Aorta (tissue), 5 donors: ENCODE measurements at regions not wholly inside any gene's neighbourhood (a gene's known extent, or its start where the extent isn't known, plus 50 kb on each side); places are given as distances from the start of the nearest gene placed in this dataset.

Experiments
- ATAC-seq: fragments of 200-7000 bp; cut with Tn5 transposase; one replicate; pipeline ENCODE4 v1.9.1; 2022; ENCODE audit warnings: moderate library complexity; ENCODE audit not compliant: low FRiP score
- DNase-seq, 2 donors: peaks; one replicate each; pipeline ENCODE4 v3.0.0-alpha.2; 2020
- H3K27ac ChIP-seq, 2 donors: one replicate each; pipeline ENCODE4 v1.5.1; 2013; ENCODE audit warnings: low read length in 2 of 2, mild to moderate bottlenecking in 2 of 2, moderate library complexity in 2 of 2, control low read depth in 1 of 2, inconsistent platforms in 1 of 2, low read depth in 1 of 2
- H3K27me3 ChIP-seq, 2 donors: one replicate each; pipeline ENCODE4 v1.6.1; 2013; ENCODE audit warnings: control low read depth in 1 of 2, low read length in 1 of 2, mild to moderate bottlenecking in 1 of 2, moderate library complexity in 1 of 2; ENCODE audit not compliant: insufficient read depth in 2 of 2, control insufficient read depth in 1 of 2
- H3K36me3 ChIP-seq, 2 donors: one replicate each; pipeline ENCODE4 v1.6.1; 2013; ENCODE audit warnings: control low read depth in 1 of 2, low read length in 1 of 2, mild to moderate bottlenecking in 1 of 2; ENCODE audit not compliant: insufficient read depth in 2 of 2, control insufficient read depth in 1 of 2
- H3K4me1 ChIP-seq, 2 donors: one replicate each; pipeline ENCODE4 v1.6.1; 2013; ENCODE audit warnings: low read length in 2 of 2, control low read depth in 1 of 2, mild to moderate bottlenecking in 1 of 2, moderate library complexity in 1 of 2; ENCODE audit not compliant: insufficient read depth in 2 of 2, control insufficient read depth in 1 of 2
- H3K4me3 ChIP-seq, 2 donors: one replicate each; pipeline ENCODE4 v1.5.1; 2013; ENCODE audit warnings: low read length in 2 of 2, control low read depth in 1 of 2, mild to moderate bottlenecking in 1 of 2
- H3K9me3 ChIP-seq: one replicate; pipeline ENCODE4 v1.6.1; 2013; ENCODE audit warnings: mild to moderate bottlenecking, low read length; ENCODE audit not compliant: control insufficient read depth
- WGBS, 2 donors: extraction: QIAGEN DNeasy Blood & Tissue Kit; methylation state at CpG; one replicate each; pipeline ENCODE4 v1.1.7; 2013; 5-methylcytosine and 5-hydroxymethylcytosine counted together
- intact Hi-C, 2 donors: fragments of 100-400 bp; cut with DNase I; formaldehyde crosslinking; loops; one replicate each; pipeline versions ENCODE4 v1.14.2 to v1.15.0; 2022
- donor health status: healthy with polysubstance abuse.
- donor health status: Bipolar disorder and iron deficiency.
- donor health status: DM: no; HTN: no; CAD: no.
- donor health status: DM: no; HTN: no; CAD: no.
- donor health status: DM: yes; HTN: yes; CAD: no.

DNA sequence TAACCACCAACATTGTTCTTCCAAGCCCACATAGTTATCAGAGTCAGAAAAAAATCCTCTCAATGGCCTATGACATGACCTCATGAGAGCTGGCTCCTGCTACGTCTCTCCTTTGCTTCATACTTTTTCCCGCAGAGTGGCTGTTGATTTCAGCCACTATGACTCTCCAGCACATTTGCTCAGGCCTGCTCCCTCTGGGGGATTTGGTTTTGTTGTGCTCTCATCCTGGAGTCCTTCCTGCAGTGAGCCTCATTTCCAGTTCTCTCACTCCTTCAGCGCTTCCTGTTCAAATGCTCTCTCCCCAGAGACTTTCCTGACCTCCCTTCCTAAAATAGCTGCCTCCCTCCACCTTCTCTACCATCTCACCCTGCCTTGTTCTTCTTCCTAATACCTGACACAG, 72.0 kb upstream of the USP29 start:
- no peaks in the 10 kb centered on the region for H3K9me3 ChIP-seq
- H3K4me1 ChIP-seq: no peaks in the 10 kb centered on the region
- no peaks in the 10 kb centered on the region for H3K27me3 ChIP-seq
- intact Hi-C loops: no loop called here
- no peak overlapping the region for H3K4me3 ChIP-seq
- 19 to 25% methylated on average over 3 of the region's 3 CpGs for WGBS, 2 donors
- H3K36me3 ChIP-seq: no peaks in the 10 kb centered on the region
- no peak overlapping the region for H3K27ac ChIP-seq
- DNase-seq (no peak), ATAC-seq (no peak)

DNA sequence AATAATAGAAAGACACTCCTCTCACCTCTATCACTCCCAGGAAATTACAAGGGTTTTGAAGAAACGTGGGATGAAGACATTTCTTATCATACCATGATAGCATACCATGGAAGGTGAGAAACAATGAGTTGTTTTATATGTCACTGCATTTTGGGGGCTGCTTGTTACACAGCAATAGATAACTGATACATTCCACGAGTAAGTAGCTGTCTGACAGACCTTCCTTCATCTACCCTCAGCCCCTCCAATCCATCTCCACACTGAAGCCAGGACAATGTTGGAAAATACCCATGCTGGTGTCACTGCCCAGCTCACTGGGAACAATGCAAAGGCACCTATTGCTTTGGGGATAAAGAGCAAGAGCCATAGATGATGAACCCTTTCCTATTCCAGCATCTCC, 68.9 kb upstream of the USP29 start:
- H3K9me3 ChIP-seq: peaks cover under 1% of the 10 kb centered on the region

GRCh38 chr19:57052081-57052480, 67.7 kb upstream of the USP29 start:
- no peak for ATAC-seq
- H3K4me3 ChIP-seq: no peak overlapping the region
- H3K9me3 ChIP-seq: peaks cover 3% of the 10 kb centered on the region
- H3K36me3 ChIP-seq: no peaks in the 10 kb centered on the region
- no peak overlapping the region for H3K27ac ChIP-seq
- WGBS, 2 donors: 34 to 44% methylated on average over 3 of the region's 3 CpGs
- intact Hi-C loops: no loop called here
- H3K4me1 ChIP-seq: no peaks in the 10 kb centered on the region
- no peaks in the 10 kb centered on the region for H3K27me3 ChIP-seq
- DNase-seq: no peak

More for the DNA sequence above, 68.9 kb upstream of the USP29 start:
- Histone ChIP-seq H3K27ac (no peak overlapping the region), H3K4me1 (no peaks in the 10 kb centered on the region), H3K4me3 (no peak overlapping the region), H3K27me3 (no peaks in the 10 kb centered on the region), H3K36me3 (no peaks in the 10 kb centered on the region)
- DNase-seq (no peak), ATAC-seq (no peak)
- WGBS, 2 donors: 67 to 71% methylated on average over 2 of the region's 2 CpGs
- intact Hi-C loops: no loop called here

GRCh38 chr19:57053401-57053800, 66.4 kb upstream of the USP29 start:
- no peaks in the 10 kb centered on the region for H3K36me3 ChIP-seq
- no peak for DNase-seq
- H3K27ac ChIP-seq: no peak overlapping the region

GRCh38 chr19:57055956-57056355, 63.8 kb upstream of the USP29 start:
- Histone ChIP-seq H3K4me1 (no peaks in the 10 kb centered on the region), H3K27me3 (no peaks in the 10 kb centered on the region), H3K9me3 (peaks cover 3% of the 10 kb centered on the region), H3K36me3 (no peaks in the 10 kb centered on the region), H3K27ac (no peak overlapping the region), H3K4me3 (no peak overlapping the region)
- DNase-seq (no peak), ATAC-seq (no peak)
- intact Hi-C loops: no loop called here
- WGBS, 2 donors: 96 to 97% methylated on average over 5 of the region's 5 CpGs

More at GRCh38 chr19:57053401-57053800, 66.4 kb upstream of the USP29 start:
- no peaks in the 10 kb centered on the region for H3K4me1 ChIP-seq
- H3K9me3 ChIP-seq: peaks cover 3% of the 10 kb centered on the region
- WGBS, 2 donors: 88 to 90% methylated on average over 12 of the region's 12 CpGs
- intact Hi-C loops: no loop called here
- no peaks in the 10 kb centered on the region for H3K27me3 ChIP-seq
- H3K4me3 ChIP-seq: no peak overlapping the region
- ATAC-seq: no peak

DNA sequence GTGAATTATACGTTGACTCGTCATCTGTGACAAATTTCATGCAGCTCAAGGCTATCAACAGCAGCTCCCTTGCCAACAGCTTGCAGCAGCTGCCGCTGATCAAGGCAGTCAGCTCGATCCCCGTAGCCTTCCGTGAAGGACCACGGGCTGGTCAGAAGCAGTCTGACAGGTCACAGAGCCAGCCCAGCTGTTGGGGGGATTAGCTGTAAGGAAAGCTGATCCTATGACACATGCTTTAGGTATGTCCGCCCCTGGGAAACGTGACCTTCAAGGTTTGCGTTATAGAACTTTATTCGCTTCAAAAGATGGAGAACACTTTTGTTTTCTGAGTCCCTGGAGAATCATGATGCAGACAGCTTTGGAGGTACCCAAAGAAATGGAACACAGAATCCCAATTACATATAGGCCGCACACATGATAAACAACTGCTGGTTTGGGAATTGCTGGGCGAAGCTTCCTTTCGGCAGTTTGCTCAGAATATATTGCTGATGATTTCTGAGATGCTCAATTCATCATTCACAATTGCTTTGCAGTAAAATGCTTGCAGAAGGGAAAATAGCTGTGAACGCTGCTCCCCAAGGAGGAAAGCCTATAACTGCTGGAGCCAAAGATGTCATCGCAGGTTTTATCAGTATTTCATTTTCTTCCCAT, 62.6 kb upstream of the USP29 start:
- H3K4me1 ChIP-seq: no peaks in the 10 kb centered on the region
- no peak for ATAC-seq
- H3K4me3 ChIP-seq: no peak overlapping the region
- WGBS, 2 donors: 8 to 9% methylated on average over 16 of the region's 16 CpGs
- H3K27me3 ChIP-seq: no peaks in the 10 kb centered on the region
- intact Hi-C loops: no loop called here
- no peaks in the 10 kb centered on the region for H3K36me3 ChIP-seq
- H3K9me3 ChIP-seq: peaks cover 3% of the 10 kb centered on the region
- H3K27ac ChIP-seq: no peak overlapping the region
- no peak for DNase-seq

- H3K9me3 ChIP-seq: peaks cover 3% of the 10 kb centered on the region
- H3K27me3 ChIP-seq: no peaks in the 10 kb centered on the region
- H3K27ac ChIP-seq: no peak overlapping the region
- ATAC-seq: no peak
- H3K4me3 ChIP-seq: no peak overlapping the region
- intact Hi-C loops: no loop called here
- DNase-seq: no peak
- WGBS, 2 donors: 73 to 78% methylated on average over 6 of the region's 6 CpGs
- H3K4me1 ChIP-seq: no peaks in the 10 kb centered on the region
- no peaks in the 10 kb centered on the region for H3K36me3 ChIP-seq
Observed at GRCh38 chr19:57058871-57059270, 60.9 kb upstream of the USP29 start.

GRCh38 chr19:57063070-57063469, 56.7 kb upstream of the USP29 start:
- no peaks in the 10 kb centered on the region for H3K4me1 ChIP-seq
- 85 to 88% methylated on average over 4 of the region's 4 CpGs for WGBS, 2 donors

DNA sequence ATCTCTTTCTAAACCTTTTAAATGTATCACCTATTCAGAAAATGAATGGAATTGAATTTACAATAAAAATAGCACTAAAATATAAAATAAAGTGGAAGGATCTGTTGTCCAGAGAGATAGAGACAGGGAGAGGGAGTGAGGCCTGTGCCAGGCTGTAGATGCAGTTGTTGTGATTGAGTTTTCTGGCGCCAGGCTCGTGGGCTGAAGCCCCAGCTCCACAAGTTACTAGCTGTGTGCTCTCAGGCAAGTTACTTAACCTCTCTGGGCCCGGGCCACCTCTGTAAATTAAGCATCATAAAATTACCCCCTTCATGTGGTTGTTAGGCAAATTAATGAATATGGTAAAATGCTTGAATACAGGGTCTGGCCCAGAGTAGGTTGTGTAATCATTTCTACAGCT, 52.3 kb upstream of the USP29 start:
- intact Hi-C loops: no loop called here
- H3K27ac ChIP-seq: no peak overlapping the region
- WGBS, 2 donors: 86 to 88% methylated on average over 3 of the region's 3 CpGs
- DNase-seq (no peak), ATAC-seq (no peak)
- H3K4me1 ChIP-seq: no peaks in the 10 kb centered on the region
- no peak overlapping the region for H3K4me3 ChIP-seq
- H3K36me3 ChIP-seq: no peaks in the 10 kb centered on the region
- no peaks in the 10 kb centered on the region for H3K27me3 ChIP-seq
- H3K9me3 ChIP-seq: peaks cover 3% of the 10 kb centered on the region

More at GRCh38 chr19:57063070-57063469, 56.7 kb upstream of the USP29 start:
- Histone ChIP-seq H3K27me3 (no peaks in the 10 kb centered on the region), H3K27ac (no peak overlapping the region), H3K36me3 (no peaks in the 10 kb centered on the region), H3K9me3 (no peaks in the 10 kb centered on the region), H3K4me3 (no peak overlapping the region)
- DNase-seq (no peak), ATAC-seq (no peak)
- intact Hi-C loops: no loop called here
